OCI-LY7 (cell line): ENCODE measurements at regions not wholly inside any gene's neighbourhood (a gene's known extent, or its start where the extent isn't known, plus 50 kb on each side); places are given as distances from the start of the nearest gene placed in this dataset.

Source experiments
- BruUV-seq: library from RNA; stranded (reverse); fragments of 400-500 nt; replicated peaks from 2 replicates; lab custom pipeline; 2021; lab: Mats Ljungman, UMichigan
- CTCF ChIA-PET: fragments of 300-600 bp; sonication (Branson Sonifier 250); formaldehyde crosslinking; loops from one replicate; lab custom pipeline; 2022; ENCODE audit warnings: antibody characterized with exemption; ENCODE audit not compliant: unreplicated experiment; lab: Charles Lee
- POLR2A ChIA-PET: fragments of 300-600 bp; sonication (Branson Sonifier 250); formaldehyde crosslinking; loops from one replicate; lab custom pipeline; 2022; ENCODE audit warnings: antibody characterized with exemption; lab: Charles Lee
- DNase-seq: peaks from one replicate; pipeline ENCODE4 v3.0.0-alpha.2; 2015; ENCODE audit warnings: low spot score
- H2AFZ ChIP-seq: fragments of 200-600 bp; sonication (generic), shearing (Covaris generic); 2 replicates; pipeline ENCODE4 v1.6.1; 2014; ENCODE audit warnings: mild to moderate bottlenecking, antibody characterized with exemption, low read length, moderate library complexity
- H3K27ac ChIP-seq: fragments of 200-600 bp; sonication (generic); 2 replicates; pipeline ENCODE4 v1.5.1; 2014; ENCODE audit warnings: mixed run types, low read depth, mild to moderate bottlenecking, moderate library complexity, low read length, inconsistent platforms; ENCODE audit not compliant: poor library complexity, severe bottlenecking
- H3K36me3 ChIP-seq: fragments of 200-600 bp; sonication (generic); 2 replicates; pipeline ENCODE4 v1.6.1; 2014; ENCODE audit warnings: mild to moderate bottlenecking, antibody characterized with exemption, low read length, moderate library complexity, mixed read lengths; ENCODE audit not compliant: insufficient read depth
- H3K4me1 ChIP-seq: fragments of 200-600 bp; sonication (generic); 2 replicates; pipeline ENCODE4 v1.5.1; 2014; ENCODE audit warnings: mild to moderate bottlenecking, low read length; ENCODE audit not compliant: insufficient read depth, poor library complexity, severe bottlenecking
- H3K4me2 ChIP-seq: fragments of 200-600 bp; sonication (generic); 2 replicates; pipeline ENCODE4 v1.6.1; 2014; ENCODE audit warnings: mild to moderate bottlenecking, low read length
- H3K4me3 ChIP-seq: fragments of 200-600 bp; sonication (generic); 2 replicates; pipeline ENCODE4 v1.5.1; 2014; ENCODE audit warnings: mild to moderate bottlenecking, low read depth, low read length; ENCODE audit not compliant: poor library complexity, severe bottlenecking
- H3K79me2 ChIP-seq: fragments of 200-600 bp; sonication (generic); 2 replicates; pipeline ENCODE4 v1.6.1; 2016; ENCODE audit warnings: low read depth, mild to moderate bottlenecking, low read length, moderate library complexity, mixed read lengths; ENCODE audit not compliant: insufficient read depth
- H3K9me2 ChIP-seq: fragments of 200-600 bp; sonication (generic); 2 replicates; pipeline ENCODE4 v1.6.1; 2016; ENCODE audit warnings: mild to moderate bottlenecking, low read length, mixed read lengths; ENCODE audit not compliant: insufficient read depth
- H3K9me3 ChIP-seq: fragments of 200-600 bp; sonication (generic); 2 replicates; pipeline ENCODE4 v1.6.1; 2014; ENCODE audit warnings: mild to moderate bottlenecking, mixed run types, low read length, mixed read lengths
- H4K20me1 ChIP-seq: fragments of 200-600 bp; sonication (generic); 2 replicates; pipeline ENCODE4 v1.6.1; 2014; ENCODE audit warnings: mild to moderate bottlenecking, antibody characterized with exemption, low read length, moderate library complexity, mixed read lengths; ENCODE audit not compliant: insufficient read depth
- EZH2phosphoT487 ChIP-seq: fragments of 200-600 bp; sonication (generic); IDR thresholded peaks from 2 replicates; pipeline ENCODE4 v1.6.1; 2018; ENCODE audit warnings: low read depth, borderline replicate concordance, mild to moderate bottlenecking, mixed run types, antibody characterized with exemption, low read length, moderate library complexity, mixed read lengths
- intact Hi-C: fragments of 100-400 bp; cut with micrococcal nuclease; formaldehyde crosslinking; loops from one replicate; pipeline ENCODE4 v1.10.0; 2022; ENCODE audit not compliant: unreplicated experiment
- TF ChIP-seq, protein P1 (sequence below): fragments of 200-600 bp; sonication (generic); conservative IDR thresholded peaks from 2 replicates; pipeline ENCODE4 v1.5.1; 2014; ENCODE audit warnings: mild to moderate bottlenecking, antibody characterized with exemption, low read length, moderate library complexity, mixed read lengths

DNA sequence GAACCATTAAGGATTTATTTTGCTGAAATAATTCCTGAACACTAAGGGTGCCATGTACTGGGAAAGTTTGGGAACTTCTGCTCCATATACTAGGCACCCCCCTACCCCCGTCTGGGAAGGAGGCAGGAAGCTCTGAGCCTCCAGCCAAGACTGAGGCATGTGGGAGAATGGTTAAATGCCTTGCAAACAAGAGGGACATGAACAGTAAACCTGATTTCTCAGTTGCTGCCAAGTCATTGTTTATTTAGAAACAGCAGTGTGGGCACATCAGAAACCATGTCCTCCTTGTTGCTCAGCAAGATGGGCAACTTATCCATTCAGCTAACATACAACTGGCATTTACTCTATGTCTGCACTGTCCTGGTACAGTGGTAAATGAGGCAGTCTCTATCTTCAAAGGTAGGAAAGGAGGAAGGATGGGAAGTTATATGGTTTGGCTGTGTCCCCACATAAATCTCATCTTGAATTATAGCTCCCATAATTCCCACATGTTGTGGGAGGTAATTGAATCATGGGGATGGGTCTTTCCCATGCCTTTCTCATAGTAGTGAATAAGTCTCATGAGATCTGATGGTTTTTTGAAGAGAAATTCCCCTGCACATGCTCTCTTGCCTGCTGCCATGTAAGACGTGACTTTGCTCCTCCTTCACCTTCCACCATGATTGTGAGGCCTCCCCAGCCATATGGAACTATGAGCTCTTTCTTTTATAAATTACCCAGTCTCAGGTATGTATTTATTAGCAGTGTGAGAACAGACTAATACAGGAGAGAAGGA lies 459.1 kb downstream of the MIAT start:
- DNase-seq: no peak

DNA sequence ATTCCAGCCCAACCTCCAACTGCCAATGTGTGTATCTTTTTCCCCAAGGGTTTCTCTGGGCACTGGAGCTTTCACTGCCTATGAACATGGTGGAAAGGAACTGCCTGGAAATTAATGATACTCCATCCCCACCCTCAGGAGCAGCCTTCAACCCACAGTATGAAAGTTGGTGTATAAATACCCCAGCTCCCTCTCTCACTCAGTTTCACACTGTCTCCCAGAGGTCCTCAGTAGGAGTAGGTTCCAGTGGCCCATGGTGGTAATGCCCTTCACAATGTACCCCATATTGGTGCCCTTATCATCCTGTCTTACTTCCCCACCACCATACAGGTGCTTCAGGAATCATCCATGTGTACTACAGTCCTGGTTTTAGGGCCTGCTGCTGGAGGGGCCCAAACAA lies 462.6 kb downstream of the MIAT start:
- H3K4me2 ChIP-seq: no peak overlapping the region
- no peaks in the 10 kb centered on the region for H3K79me2 ChIP-seq
- no peaks in the 10 kb centered on the region for H3K4me1 ChIP-seq
- intact Hi-C loops: no loop called here
- H3K9me2 ChIP-seq: no peaks in the 10 kb centered on the region
- no peak overlapping the region for H3K27ac ChIP-seq
- POLR2A ChIA-PET: no interaction called here
- H4K20me1 ChIP-seq: no peaks in the 10 kb centered on the region
- H3K9me3 ChIP-seq: no peaks in the 10 kb centered on the region
- no peak for DNase-seq
- BruUV-seq: no TSS peak
- TF ChIP-seq, protein P1, sequence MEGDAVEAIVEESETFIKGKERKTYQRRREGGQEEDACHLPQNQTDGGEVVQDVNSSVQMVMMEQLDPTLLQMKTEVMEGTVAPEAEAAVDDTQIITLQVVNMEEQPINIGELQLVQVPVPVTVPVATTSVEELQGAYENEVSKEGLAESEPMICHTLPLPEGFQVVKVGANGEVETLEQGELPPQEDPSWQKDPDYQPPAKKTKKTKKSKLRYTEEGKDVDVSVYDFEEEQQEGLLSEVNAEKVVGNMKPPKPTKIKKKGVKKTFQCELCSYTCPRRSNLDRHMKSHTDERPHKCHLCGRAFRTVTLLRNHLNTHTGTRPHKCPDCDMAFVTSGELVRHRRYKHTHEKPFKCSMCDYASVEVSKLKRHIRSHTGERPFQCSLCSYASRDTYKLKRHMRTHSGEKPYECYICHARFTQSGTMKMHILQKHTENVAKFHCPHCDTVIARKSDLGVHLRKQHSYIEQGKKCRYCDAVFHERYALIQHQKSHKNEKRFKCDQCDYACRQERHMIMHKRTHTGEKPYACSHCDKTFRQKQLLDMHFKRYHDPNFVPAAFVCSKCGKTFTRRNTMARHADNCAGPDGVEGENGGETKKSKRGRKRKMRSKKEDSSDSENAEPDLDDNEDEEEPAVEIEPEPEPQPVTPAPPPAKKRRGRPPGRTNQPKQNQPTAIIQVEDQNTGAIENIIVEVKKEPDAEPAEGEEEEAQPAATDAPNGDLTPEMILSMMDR: no peak
- TF ChIP-seq EZH2phosphoT487: no peak
- H3K36me3 ChIP-seq: no peaks in the 10 kb centered on the region
- no peak overlapping the region for H3K4me3 ChIP-seq
- CTCF ChIA-PET: no interaction called here
- no peak overlapping the region for H2AFZ ChIP-seq

More for the DNA sequence above, 459.1 kb downstream of the MIAT start:
- ChIA-PET CTCF (no interaction called here), POLR2A (no interaction called here)
- no peaks in the 10 kb centered on the region for H3K9me2 ChIP-seq
- no peaks in the 10 kb centered on the region for H3K36me3 ChIP-seq
- no TSS peak for BruUV-seq
- H3K4me1 ChIP-seq: no peaks in the 10 kb centered on the region
- H3K79me2 ChIP-seq: no peaks in the 10 kb centered on the region
- H3K9me3 ChIP-seq: no peaks in the 10 kb centered on the region
- no peak for TF ChIP-seq EZH2phosphoT487
- TF ChIP-seq, protein P1: no peak
- intact Hi-C loops: no loop called here
- H3K4me3 ChIP-seq: no peak overlapping the region
- no peaks in the 10 kb centered on the region for H4K20me1 ChIP-seq
- H3K4me2 ChIP-seq: no peak overlapping the region
- H3K27ac ChIP-seq: no peak overlapping the region
- H2AFZ ChIP-seq: no peak overlapping the region

DNA sequence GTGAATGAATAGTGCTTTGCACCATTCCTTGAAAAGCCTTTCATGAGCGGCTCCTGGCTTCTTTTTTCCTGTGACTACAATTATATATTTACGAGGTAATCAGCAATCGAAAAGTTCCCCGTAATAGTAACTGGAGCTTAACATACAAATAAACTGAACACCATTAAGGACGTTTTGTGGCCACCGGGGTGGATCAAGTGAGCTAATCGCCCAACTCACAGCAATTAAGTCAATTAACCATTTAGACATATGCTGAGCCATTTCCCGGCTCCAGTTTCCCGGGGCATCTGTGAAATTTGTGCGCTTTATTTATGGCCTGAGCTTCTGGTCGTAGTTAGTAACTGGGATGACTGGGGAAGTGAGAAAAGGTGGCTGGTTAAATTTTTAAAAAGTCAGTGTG lies 465.2 kb downstream of the MIAT start:
- BruUV-seq: no TSS peak
- H3K4me3 ChIP-seq: no peak overlapping the region
- H3K79me2 ChIP-seq: no peaks in the 10 kb centered on the region
- no peak for TF ChIP-seq EZH2phosphoT487
- TF ChIP-seq, protein P1: no peak
- no peaks in the 10 kb centered on the region for H3K9me3 ChIP-seq
- POLR2A ChIA-PET: no interaction called here
- intact Hi-C loops: no loop called here
- no peak overlapping the region for H3K4me2 ChIP-seq
- CTCF ChIA-PET: no interaction called here
- no peak overlapping the region for H3K27ac ChIP-seq
- H3K4me1 ChIP-seq: no peaks in the 10 kb centered on the region
- DNase-seq: no peak
- H2AFZ ChIP-seq: no peak overlapping the region
- H3K9me2 ChIP-seq: no peaks in the 10 kb centered on the region
- H4K20me1 ChIP-seq: no peaks in the 10 kb centered on the region
- H3K36me3 ChIP-seq: no peaks in the 10 kb centered on the region
